Activated T-helper 2 cell treated with anti-CD3 and anti-CD28 coated beads, Interferon-gamma antibody, Interleukin-2, Interleukin-4, amounts not matched to agents 10 μg/mL and 5 μg/mL and 100 μg/mL, durations not matched to agents 14 hours and 24 hours and 36 hours (primary cell): ENCODE measurements at regions not wholly inside any gene's neighbourhood (a gene's known extent, or its start where the extent isn't known, plus 50 kb on each side); places are given as distances from the start of the nearest gene placed in this dataset.
"Not testable (repeated sequence)": the region's sequence is repeated elsewhere in the genome, so short reads cannot be mapped to it uniquely, and the experiment has no call there.

Source experiments
- DNase-seq: peaks from one replicate; pipeline ENCODE4 v3.0.0; 2021; ENCODE audit warnings: low spot score
- H3K27ac Mint-ChIP-seq: one replicate; pipeline ENCODE4 v1.8.0; 2021; ENCODE audit warnings: mixed read lengths
- H3K27me3 Mint-ChIP-seq: one replicate; pipeline ENCODE4 v1.8.0; 2021; ENCODE audit warnings: low read depth, mixed read lengths
- H3K36me3 Mint-ChIP-seq: one replicate; pipeline ENCODE4 v1.8.0; 2021; ENCODE audit warnings: low read depth, mixed read lengths
- H3K4me1 Mint-ChIP-seq: one replicate; pipeline ENCODE4 v1.8.0; 2021; ENCODE audit warnings: low read depth, mixed read lengths
- H3K4me3 Mint-ChIP-seq: one replicate; pipeline ENCODE4 v1.8.0; 2021; ENCODE audit warnings: low read depth, mild to moderate bottlenecking, moderate library complexity, mixed read lengths
- H3K9me3 Mint-ChIP-seq: one replicate; pipeline ENCODE4 v1.8.0; 2021; ENCODE audit warnings: mixed read lengths
- intact Hi-C: fragments of 100-400 bp; cut with micrococcal nuclease; formaldehyde crosslinking; loops from one replicate; pipeline ENCODE4 v1.15.1; 2023

DNA sequence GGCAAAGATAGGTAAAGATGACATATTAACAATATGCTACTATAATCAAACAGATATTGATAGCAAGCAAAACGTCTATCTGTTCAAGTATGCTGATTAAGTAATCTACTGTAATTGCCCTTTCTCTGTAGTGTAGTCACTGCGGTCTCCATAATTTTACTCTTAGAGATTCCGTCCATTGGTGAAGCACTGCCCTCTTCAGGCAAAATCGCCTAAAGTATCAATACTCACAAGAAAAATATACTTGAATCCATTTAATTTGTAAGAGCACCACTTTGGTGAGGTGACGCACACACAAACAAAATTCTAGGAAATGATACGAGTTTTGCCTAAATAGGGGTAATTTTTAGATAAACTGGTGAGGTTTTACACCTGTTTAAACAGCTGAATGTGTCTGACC is 434.6 kb upstream of the CHRM3 start:
- Mint-ChIP-seq H3K27me3 (no peaks in the 10 kb centered on the region), H3K4me1 (no peaks in the 10 kb centered on the region), H3K9me3 (peaks cover 3% of the 10 kb centered on the region), H3K27ac (no peak overlapping the region), H3K36me3 (no peaks in the 10 kb centered on the region), H3K4me3 (no peak overlapping the region)
- no peak for DNase-seq
- intact Hi-C loops, result no loop called here

DNA sequence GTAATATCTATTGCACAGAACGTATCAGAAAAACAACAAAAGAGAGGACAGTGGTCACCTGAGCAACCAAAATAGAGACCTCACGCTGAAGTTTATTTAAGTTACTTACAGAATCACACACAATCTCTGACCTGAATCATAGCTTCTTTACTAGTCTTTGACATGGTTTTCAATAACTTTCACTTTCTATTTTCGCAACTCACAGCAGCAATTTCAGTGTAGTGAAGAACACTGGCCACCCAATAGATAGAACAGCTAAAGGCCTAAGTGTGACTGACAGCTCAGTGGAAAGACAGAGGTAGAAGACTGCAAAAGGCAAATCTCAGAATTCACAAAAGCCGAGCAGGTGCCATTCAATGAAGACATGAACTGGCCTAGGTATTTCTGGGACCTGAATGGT is 435.6 kb upstream of the CHRM3 start:
- H3K4me1 Mint-ChIP-seq, result no peaks in the 10 kb centered on the region
- intact Hi-C loops, result no loop called here
- no peak overlapping the region for H3K4me3 Mint-ChIP-seq
- no peaks in the 10 kb centered on the region for H3K36me3 Mint-ChIP-seq
- peaks cover 3% of the 10 kb centered on the region for H3K9me3 Mint-ChIP-seq
- no peaks in the 10 kb centered on the region for H3K27me3 Mint-ChIP-seq
- H3K27ac Mint-ChIP-seq, result no peak overlapping the region
- no peak for DNase-seq

DNA sequence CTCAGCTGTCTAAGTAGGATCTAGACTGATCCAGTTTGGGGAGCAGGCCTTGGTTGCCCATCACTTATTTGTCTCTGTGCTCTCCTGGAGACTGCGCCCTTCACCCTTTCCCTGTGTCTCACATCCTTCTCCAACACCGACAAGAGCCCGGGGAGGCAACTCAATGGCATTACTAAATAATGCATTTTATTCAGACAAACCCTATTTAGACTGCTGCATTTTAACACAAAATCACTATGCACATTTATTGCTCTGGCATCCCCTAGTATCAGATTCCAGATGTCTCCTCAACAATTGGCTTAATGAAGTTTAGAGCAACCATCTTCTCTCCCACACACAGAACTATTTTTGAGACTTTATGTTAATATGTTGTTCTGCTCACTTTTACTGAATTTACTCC is 436.4 kb upstream of the CHRM3 start:
- no peaks in the 10 kb centered on the region for H3K27me3 Mint-ChIP-seq
- no peak overlapping the region for H3K4me3 Mint-ChIP-seq
- intact Hi-C loops, result no loop called here
- no peaks in the 10 kb centered on the region for H3K4me1 Mint-ChIP-seq
- H3K27ac Mint-ChIP-seq, result no peak overlapping the region
- peaks cover 3% of the 10 kb centered on the region for H3K9me3 Mint-ChIP-seq
- DNase-seq, result no peak
- no peaks in the 10 kb centered on the region for H3K36me3 Mint-ChIP-seq

DNA sequence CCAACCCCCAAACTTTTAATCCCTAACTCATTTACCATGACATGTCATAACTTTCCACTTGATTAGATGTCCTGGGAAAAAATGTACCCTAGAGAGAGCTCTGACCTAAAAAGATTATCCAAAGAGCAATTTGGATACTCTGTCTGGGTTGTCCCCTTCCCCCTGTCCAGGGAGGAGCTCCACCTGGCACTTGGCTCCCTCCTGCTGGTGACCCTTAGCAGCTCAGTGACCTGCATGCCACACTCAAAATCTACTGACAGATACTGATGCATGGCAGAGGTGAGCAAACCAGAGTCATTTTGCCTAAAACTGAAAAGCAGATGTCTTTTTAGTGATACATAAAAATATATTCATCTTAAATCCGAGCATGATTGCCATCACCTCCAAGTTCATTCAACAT is 442.3 kb upstream of the CHRM3 start:
- intact Hi-C loops, result no loop called here
- Mint-ChIP-seq H3K27ac (no peak overlapping the region), H3K9me3 (peaks cover 5% of the 10 kb centered on the region), H3K27me3 (no peaks in the 10 kb centered on the region), H3K4me3 (no peak overlapping the region), H3K4me1 (no peaks in the 10 kb centered on the region), H3K36me3 (no peaks in the 10 kb centered on the region)
- no peak for DNase-seq

DNA sequence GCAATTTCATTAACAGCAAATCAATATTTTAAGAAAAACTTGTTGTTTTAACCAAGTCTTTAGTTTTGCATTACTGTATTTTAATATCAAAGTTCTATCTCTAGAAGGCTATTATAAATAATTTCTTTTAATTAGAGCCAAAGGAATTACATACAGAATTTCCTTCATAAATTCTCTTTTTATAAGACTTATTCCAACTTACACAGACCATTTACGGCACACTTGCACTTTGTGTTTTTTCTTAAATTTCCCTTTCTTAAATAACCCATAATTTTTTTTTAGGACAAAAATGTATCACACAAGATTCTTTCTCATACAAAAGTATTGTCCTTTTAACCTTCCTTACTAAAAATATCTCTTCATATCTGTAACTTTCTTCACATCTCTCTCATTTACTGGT is 458.5 kb upstream of the CHRM3 start:
- no peak overlapping the region for H3K27ac Mint-ChIP-seq
- H3K4me3 Mint-ChIP-seq, result no peak overlapping the region
- peaks cover 42% of the 10 kb centered on the region for H3K9me3 Mint-ChIP-seq
- no peaks in the 10 kb centered on the region for H3K36me3 Mint-ChIP-seq
- intact Hi-C loops, result no loop called here
- H3K4me1 Mint-ChIP-seq, result no peaks in the 10 kb centered on the region
- no peak for DNase-seq
- no peaks in the 10 kb centered on the region for H3K27me3 Mint-ChIP-seq

DNA sequence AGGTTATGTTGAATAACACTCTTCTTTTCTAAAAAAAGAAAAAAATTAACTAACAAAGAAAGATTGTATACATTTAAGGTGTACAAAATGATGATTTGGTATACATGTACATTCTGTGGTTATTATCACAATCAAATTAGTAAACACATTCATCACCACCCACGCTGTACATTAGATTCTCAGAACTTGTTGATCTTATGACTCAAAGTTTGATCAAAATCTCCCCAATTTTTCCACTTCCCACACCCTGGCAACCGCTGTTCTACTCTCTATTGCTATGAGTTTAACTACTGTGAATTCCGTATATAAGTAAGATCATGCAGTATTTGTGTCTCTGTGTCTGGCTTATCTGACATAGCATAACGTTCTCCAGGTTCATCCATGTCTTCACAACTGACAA is 469.5 kb upstream of the CHRM3 start:
- Mint-ChIP-seq H3K4me3 (no peak overlapping the region), H3K27ac (no peak overlapping the region), H3K36me3 (no peaks in the 10 kb centered on the region), H3K27me3 (no peaks in the 10 kb centered on the region), H3K9me3 (peaks cover 16% of the 10 kb centered on the region), H3K4me1 (no peaks in the 10 kb centered on the region)
- intact Hi-C loops, result loop anchor here (10.0 kb wide), 1 partner anchor 62 kb away; no protein-coding TSS in a partner anchor
- no peak for DNase-seq

DNA sequence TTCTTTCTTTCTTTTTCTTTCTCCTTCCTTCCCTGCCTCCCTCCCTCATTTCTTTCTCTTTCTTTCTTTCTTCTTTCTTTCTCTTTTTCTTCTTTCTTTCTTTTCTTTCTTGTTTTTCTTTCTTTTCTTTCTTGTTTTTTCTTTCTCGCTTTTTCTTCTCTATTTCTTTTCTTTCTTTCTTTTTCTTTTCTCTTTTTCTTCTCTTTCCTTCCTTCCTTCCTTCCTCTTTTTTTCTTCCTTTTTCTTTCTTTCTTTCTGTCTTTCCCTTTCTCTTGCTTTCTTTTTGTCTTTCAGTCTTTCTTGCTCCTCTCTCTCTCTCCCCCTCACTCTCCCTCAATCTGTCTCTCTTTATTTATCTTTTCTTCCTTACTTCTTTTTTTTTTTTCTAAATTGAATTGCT is 472.0 kb upstream of the CHRM3 start:
- Mint-ChIP-seq H3K4me1 (no peaks in the 10 kb centered on the region), H3K9me3 (peaks cover 19% of the 10 kb centered on the region), H3K27ac (no peak overlapping the region), H3K36me3 (no peaks in the 10 kb centered on the region), H3K27me3 (no peaks in the 10 kb centered on the region), H3K4me3 (no peak overlapping the region)
- intact Hi-C loops, result loop anchor here (10.0 kb wide), 1 partner anchor 60 kb away; no protein-coding TSS in a partner anchor
- DNase-seq, result no peak

DNA sequence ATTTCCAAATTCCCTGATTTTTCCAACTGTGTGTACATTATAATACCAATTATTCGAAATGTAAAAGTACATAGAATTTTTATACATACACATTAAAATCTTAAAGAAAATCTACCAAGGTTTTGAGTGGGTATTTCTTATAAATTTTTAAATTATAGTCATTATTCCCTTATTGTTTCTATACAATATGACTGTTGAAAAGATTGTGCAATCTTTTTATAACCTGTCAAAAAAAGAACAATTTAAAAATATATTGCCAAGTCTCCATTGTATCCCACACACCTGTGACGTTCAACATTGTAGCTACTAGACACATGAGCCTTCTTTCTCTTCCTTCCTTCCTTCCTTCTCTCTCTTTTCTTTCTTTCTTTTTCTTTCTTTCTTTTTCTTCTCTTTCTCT is 473.2 kb upstream of the CHRM3 start:
- H3K4me1 Mint-ChIP-seq, result no peaks in the 10 kb centered on the region
- intact Hi-C loops, result loop anchor here (10.0 kb wide), 1 partner anchor 58 kb away; no protein-coding TSS in a partner anchor
- DNase-seq, result no peak
- H3K9me3 Mint-ChIP-seq, result peaks cover 20% of the 10 kb centered on the region
- no peaks in the 10 kb centered on the region for H3K36me3 Mint-ChIP-seq
- H3K4me3 Mint-ChIP-seq, result no peak overlapping the region
- no peak overlapping the region for H3K27ac Mint-ChIP-seq
- no peaks in the 10 kb centered on the region for H3K27me3 Mint-ChIP-seq

DNA sequence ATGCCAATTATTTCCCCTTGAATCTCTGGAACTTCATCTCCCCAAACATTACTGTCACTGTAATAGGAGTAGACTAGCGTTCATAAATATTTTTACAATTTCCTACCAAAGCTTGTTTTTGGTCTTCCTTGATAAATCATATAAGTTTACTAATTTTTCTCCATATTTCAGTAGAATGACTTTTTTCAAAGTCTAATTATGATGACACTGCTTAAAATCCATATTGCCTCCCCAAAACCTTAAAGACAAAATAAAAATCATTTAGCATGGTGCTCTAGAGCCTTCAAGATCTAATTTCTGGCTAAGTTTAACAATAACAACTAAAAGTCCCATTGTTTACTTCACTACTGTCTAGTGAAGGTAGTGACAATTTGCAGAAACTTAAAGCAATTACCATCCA is 474.2 kb upstream of the CHRM3 start:
- no peaks in the 10 kb centered on the region for H3K27me3 Mint-ChIP-seq
- DNase-seq, result no peak
- no peak overlapping the region for H3K4me3 Mint-ChIP-seq
- intact Hi-C loops, result loop anchor here (10.0 kb wide), 1 partner anchor 57 kb away; no protein-coding TSS in a partner anchor
- no peaks in the 10 kb centered on the region for H3K4me1 Mint-ChIP-seq
- no peaks in the 10 kb centered on the region for H3K36me3 Mint-ChIP-seq
- H3K27ac Mint-ChIP-seq, result no peak overlapping the region
- H3K9me3 Mint-ChIP-seq, result peaks cover 20% of the 10 kb centered on the region

DNA sequence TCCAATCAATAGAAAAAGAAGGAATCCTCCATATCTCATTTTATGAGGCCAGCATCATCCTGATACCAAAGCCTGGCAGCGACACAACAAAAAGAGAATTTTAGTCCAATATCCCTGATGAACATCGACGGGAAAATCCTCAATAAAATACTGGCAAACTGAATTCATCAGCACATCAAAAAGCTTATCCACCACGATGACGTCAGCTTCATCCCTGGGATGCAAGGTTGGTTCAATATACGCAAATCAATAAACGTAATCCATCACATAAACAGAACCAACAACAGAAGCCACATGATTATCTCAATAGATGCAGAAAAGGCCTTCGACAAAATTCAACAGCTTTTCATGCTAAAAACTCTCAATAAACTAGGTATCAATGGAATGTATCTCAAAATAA is 483.6 kb upstream of the CHRM3 start:
- H3K36me3 Mint-ChIP-seq, intact Hi-C loops: not testable (repeated sequence)

DNA sequence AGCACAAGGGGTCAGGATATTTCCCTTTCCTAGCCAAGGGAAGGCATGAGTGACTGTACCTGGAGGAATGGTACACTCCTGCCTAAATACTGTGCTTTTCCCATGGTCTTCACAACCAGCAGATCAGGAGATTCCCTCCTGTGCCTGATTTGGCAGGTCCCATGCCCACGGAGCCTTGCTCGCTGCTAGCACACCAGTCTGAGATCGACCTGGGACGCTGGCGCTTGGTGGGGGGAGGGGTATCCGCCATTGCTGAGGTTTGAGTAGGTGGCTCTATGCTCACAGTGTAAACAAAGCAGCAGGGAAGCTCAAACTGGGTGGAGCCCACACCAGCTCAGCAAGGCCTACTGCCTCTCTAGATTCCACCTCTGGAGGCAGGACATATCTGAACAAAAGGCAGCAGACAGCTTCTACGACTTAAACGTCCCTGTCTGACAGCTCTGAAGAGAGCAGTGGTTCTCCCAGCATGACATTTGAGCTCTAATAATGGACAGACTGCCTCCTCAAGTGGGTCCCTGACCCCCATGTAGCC is 486.0 kb upstream of the CHRM3 start:
- H3K9me3 Mint-ChIP-seq, result peaks cover 22% of the 10 kb centered on the region
- no peaks in the 10 kb centered on the region for H3K36me3 Mint-ChIP-seq
- intact Hi-C loops, result no loop called here
- no peak for DNase-seq
- no peaks in the 10 kb centered on the region for H3K27me3 Mint-ChIP-seq
- H3K27ac Mint-ChIP-seq, result no peak overlapping the region
- H3K4me3 Mint-ChIP-seq, result no peak overlapping the region
- no peaks in the 10 kb centered on the region for H3K4me1 Mint-ChIP-seq

More for the DNA sequence above, 483.6 kb upstream of the CHRM3 start:
- H3K27me3 Mint-ChIP-seq, H3K4me1 Mint-ChIP-seq, H3K27ac Mint-ChIP-seq, DNase-seq, H3K4me3 Mint-ChIP-seq: not testable (repeated sequence)
- peaks cover 22% of the 10 kb centered on the region for H3K9me3 Mint-ChIP-seq

DNA sequence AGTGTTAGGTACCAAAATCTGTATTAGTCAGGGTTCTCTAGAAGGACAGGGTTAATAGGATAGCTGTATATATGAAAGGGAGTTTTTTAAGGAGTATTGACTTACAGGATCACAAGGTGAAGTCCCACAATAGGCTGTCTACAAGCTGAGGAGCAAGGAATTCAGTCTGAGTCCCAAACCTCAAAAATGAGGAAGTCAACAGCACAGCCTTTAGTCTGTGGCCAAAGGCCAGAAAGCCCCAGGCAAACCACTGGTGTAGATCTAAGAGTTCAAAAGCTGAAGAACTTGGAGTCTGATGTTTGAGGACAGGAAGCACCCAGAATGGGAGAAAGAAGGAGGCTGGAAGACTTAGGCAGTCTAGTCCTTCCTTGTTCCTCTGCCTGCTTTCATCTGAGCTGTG is 487.5 kb upstream of the CHRM3 start:
- Mint-ChIP-seq H3K27ac (no peak overlapping the region), H3K27me3 (no peaks in the 10 kb centered on the region), H3K4me1 (no peaks in the 10 kb centered on the region), H3K36me3 (no peaks in the 10 kb centered on the region), H3K9me3 (peaks cover 15% of the 10 kb centered on the region), H3K4me3 (no peak overlapping the region)
- intact Hi-C loops, result no loop called here
- DNase-seq, result no peak

DNA sequence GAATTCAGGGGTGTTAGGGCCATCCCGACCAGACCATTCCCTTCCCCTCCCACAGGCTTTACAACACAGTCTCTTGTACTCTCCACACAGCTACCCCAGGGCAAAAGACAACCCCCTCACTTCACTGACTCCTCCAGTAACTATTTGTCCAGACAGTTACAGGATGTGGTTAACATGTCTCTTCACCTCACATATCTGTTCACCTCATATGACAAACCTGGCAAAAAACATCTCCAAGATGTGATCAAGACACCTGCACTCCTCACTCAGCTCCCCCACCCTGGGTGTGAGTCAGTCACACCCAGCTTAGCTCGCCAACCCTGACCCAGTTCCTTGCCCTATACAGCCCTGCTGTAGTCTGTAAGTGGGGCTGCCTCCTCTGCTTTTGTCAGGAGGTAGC is 490.5 kb upstream of the CHRM3 start:
- Mint-ChIP-seq H3K27me3 (no peaks in the 10 kb centered on the region), H3K4me1 (no peaks in the 10 kb centered on the region), H3K4me3 (no peak overlapping the region), H3K27ac (no peak overlapping the region), H3K36me3 (no peaks in the 10 kb centered on the region), H3K9me3 (peaks cover 5% of the 10 kb centered on the region)
- no peak for DNase-seq
- intact Hi-C loops, result no loop called here

DNA sequence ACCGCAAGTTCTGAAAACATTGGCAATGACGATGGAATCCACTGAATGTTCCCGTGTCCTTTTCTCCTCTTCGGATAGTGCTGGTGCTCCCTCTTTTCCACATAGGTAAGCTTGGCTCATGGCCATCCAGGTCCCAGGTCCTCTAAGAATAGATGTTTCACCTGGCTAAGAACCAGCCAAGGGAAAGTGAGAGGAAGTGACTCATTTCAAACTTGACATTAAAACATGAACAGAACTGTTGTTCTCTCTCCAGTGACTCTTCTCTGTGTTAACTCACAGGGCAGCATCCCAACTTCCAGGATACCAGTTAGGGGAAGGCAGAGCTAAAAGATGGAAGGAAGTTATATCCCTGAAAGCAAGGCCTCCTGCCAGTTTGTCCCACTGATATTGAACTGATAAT is 493.8 kb upstream of the CHRM3 start:
- no peak overlapping the region for H3K27ac Mint-ChIP-seq
- intact Hi-C loops, result no loop called here
- H3K36me3 Mint-ChIP-seq, result no peaks in the 10 kb centered on the region
- H3K9me3 Mint-ChIP-seq, result peaks cover 18% of the 10 kb centered on the region
- no peaks in the 10 kb centered on the region for H3K4me1 Mint-ChIP-seq
- no peak overlapping the region for H3K4me3 Mint-ChIP-seq
- DNase-seq, result no peak
- no peaks in the 10 kb centered on the region for H3K27me3 Mint-ChIP-seq
